DOHH2 (cell line): ENCODE measurements at regions not wholly inside any gene's neighbourhood (a gene's known extent, or its start where the extent isn't known, plus 50 kb on each side); places are given as distances from the start of the nearest gene placed in this dataset.

Source experiments
- H3F3A ChIP-seq: fragments of 200-600 bp; sonication (generic), shearing (Covaris generic); 2 replicates; pipeline ENCODE4 v1.6.0; 2016; ENCODE audit warnings: antibody characterized with exemption, mild to moderate bottlenecking; ENCODE audit not compliant: control insufficient read depth, insufficient read depth
- H3K27ac ChIP-seq: fragments of 200-600 bp; sonication (generic); 2 replicates; pipeline ENCODE4 v1.5.1; 2014; ENCODE audit warnings: low read depth, mild to moderate bottlenecking, low read length, moderate library complexity
- H3K27me3 ChIP-seq: fragments of 200-600 bp; sonication (generic); 2 replicates; pipeline ENCODE4 v1.6.1; 2014; ENCODE audit warnings: mild to moderate bottlenecking, low read length, mixed read lengths; ENCODE audit not compliant: control insufficient read depth
- H3K36me3 ChIP-seq: fragments of 200-600 bp; sonication (generic); 2 replicates; pipeline ENCODE4 v1.6.1; 2014; ENCODE audit warnings: mild to moderate bottlenecking, low read length, moderate library complexity, mixed read lengths; ENCODE audit not compliant: control insufficient read depth
- H3K4me1 ChIP-seq: fragments of 200-600 bp; sonication (generic); 2 replicates; pipeline ENCODE4 v1.6.1; 2014; ENCODE audit warnings: mild to moderate bottlenecking, low read length, mixed read lengths; ENCODE audit not compliant: control insufficient read depth
- H3K4me2 ChIP-seq: fragments of 200-600 bp; sonication (generic); 2 replicates; pipeline ENCODE4 v1.6.0; 2014; ENCODE audit warnings: mild to moderate bottlenecking, low read length, moderate library complexity
- H3K4me3 ChIP-seq: fragments of 200-600 bp; sonication (generic); 2 replicates; pipeline ENCODE4 v1.5.1; 2014; ENCODE audit warnings: mild to moderate bottlenecking, low read length, mixed read lengths
- H3K79me2 ChIP-seq: fragments of 200-600 bp; sonication (generic); 2 replicates; pipeline ENCODE4 v1.6.1; 2014; ENCODE audit warnings: mild to moderate bottlenecking, low read length, mixed read lengths; ENCODE audit not compliant: control insufficient read depth
- H3K9me2 ChIP-seq: fragments of 200-600 bp; sonication (generic); replicated peaks from 2 replicates; pipeline ENCODE4 v1.6.1; 2014; ENCODE audit warnings: mild to moderate bottlenecking, low read length, mixed read lengths; ENCODE audit not compliant: control insufficient read depth
- H3K9me3 ChIP-seq: fragments of 200-600 bp; sonication (generic); 2 replicates; pipeline ENCODE4 v1.6.1; 2014; ENCODE audit warnings: antibody characterized with exemption, low read length, mixed read lengths; ENCODE audit not compliant: control insufficient read depth, insufficient read depth
- H4K20me1 ChIP-seq: fragments of 200-600 bp; sonication (generic); 2 replicates; pipeline ENCODE4 v1.6.0; 2014; ENCODE audit warnings: low read depth, mild to moderate bottlenecking, antibody characterized with exemption, low read length, moderate library complexity; ENCODE audit not compliant: control insufficient read depth, insufficient read depth
- CTCF ChIP-seq: fragments of 200-600 bp; sonication (generic); IDR thresholded peaks from one replicate; pipeline ENCODE4 v1.5.1; 2014; ENCODE audit warnings: antibody characterized with exemption, mild to moderate bottlenecking, low read depth, low read length; ENCODE audit not compliant: poor library complexity, severe bottlenecking
- EZH2phosphoT487 ChIP-seq: fragments of 200-600 bp; sonication (generic); IDR thresholded peaks from 2 replicates; pipeline ENCODE4 v1.6.1; 2017; ENCODE audit warnings: borderline replicate concordance, mild to moderate bottlenecking, antibody characterized with exemption, low read length, moderate library complexity, mixed read lengths

DNA sequence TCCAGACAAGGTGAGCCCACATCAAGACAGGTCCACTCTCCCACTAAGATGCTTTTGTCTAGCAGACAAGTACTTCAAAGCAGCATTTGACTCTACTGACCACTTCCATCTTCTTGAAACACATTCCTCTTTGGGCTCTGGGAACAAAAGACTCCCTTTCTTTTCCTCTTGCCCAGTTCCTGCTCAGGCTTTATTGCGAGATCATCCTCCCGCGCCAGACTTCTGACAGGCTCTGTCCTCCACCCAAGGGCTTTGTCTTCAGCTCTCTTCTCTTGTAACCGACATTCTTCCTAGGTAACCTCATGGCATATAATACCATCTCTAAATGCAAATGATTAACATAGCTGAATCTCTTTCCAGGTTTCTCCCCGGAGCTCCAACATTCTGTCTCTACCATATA is 85.8 kb downstream of the NUDT12 start:
- no peaks in the 10 kb centered on the region for H3K9me3 ChIP-seq
- H3K27me3 ChIP-seq, result peaks cover 12% of the 10 kb centered on the region; the same call in 1 of the 2 replicates
- H3K9me2 ChIP-seq, result no peaks in the 10 kb centered on the region
- no peak overlapping the region for H3K4me2 ChIP-seq
- no peaks in the 10 kb centered on the region for H3K4me1 ChIP-seq
- H3F3A ChIP-seq, result no peaks in the 10 kb centered on the region
- no peaks in the 10 kb centered on the region for H3K79me2 ChIP-seq
- H3K27ac ChIP-seq, result no peak overlapping the region
- TF ChIP-seq EZH2phosphoT487 (no peak), CTCF (no peak)
- no peaks in the 10 kb centered on the region for H4K20me1 ChIP-seq
- H3K4me3 ChIP-seq, result no peak overlapping the region
- H3K36me3 ChIP-seq, result no peaks in the 10 kb centered on the region

DNA sequence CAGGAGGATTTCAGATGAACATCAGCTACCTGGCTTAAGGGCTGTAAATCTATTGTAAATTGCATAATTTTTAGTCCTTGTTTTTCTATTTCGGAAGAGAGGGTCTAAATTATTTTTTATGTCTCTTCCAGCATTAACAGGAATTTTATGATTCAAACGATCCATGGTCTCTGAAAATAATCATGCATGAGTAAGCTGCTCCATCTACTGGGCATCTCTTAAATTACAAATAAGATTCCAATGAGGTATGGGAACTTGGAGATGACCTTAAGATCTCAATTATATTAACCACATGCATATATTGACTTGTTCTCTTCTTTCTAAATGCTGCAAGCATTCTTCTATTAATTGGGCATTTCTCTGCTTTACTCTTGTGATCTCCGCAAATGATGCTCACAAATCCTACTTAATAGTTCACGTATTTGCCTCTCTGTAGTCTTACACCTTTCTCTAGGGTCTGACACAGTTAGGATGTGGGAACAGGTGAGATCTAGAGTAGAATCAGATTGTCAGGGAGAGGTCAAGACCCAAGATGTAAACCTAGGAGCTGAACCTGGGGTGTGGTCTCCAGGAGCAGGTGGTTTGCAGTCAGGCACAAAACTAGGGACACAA is 86.9 kb downstream of the NUDT12 start:
- no peak overlapping the region for H3K4me3 ChIP-seq
- H3F3A ChIP-seq, result no peaks in the 10 kb centered on the region
- peaks cover 12% of the 10 kb centered on the region; the same call in 1 of the 2 replicates for H3K27me3 ChIP-seq
- H3K79me2 ChIP-seq, result no peaks in the 10 kb centered on the region
- TF ChIP-seq CTCF (peak; percentile 60), EZH2phosphoT487 (no peak)
- no peak overlapping the region for H3K4me2 ChIP-seq
- no peaks in the 10 kb centered on the region for H4K20me1 ChIP-seq
- H3K9me2 ChIP-seq, result no peaks in the 10 kb centered on the region
- no peaks in the 10 kb centered on the region for H3K4me1 ChIP-seq
- H3K27ac ChIP-seq, result no peak overlapping the region
- no peaks in the 10 kb centered on the region for H3K9me3 ChIP-seq
- no peaks in the 10 kb centered on the region for H3K36me3 ChIP-seq

DNA sequence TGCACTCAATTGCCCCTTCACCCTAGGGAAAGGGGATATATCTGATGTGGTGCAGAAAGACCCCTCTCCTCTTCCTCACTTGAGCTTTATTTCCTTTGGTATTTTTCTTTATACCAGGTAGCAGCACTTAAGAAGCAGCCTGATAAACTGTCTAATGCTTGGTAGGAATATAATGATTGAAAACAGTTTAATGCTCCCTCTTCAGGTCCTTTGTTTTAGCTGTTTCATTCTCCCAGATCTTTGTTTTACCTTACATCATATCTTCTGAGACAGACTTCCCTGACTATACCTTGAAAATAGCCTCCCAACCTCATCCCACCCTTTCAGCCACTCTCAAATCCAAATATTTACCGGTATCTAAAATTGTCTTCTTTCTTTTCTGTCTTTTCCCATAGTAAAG is 87.9 kb downstream of the NUDT12 start:
- TF ChIP-seq CTCF (no peak), EZH2phosphoT487 (no peak)
- Histone ChIP-seq H3K27ac (no peak overlapping the region), H3K4me1 (no peaks in the 10 kb centered on the region), H3K9me2 (no peaks in the 10 kb centered on the region), H3K4me3 (no peak overlapping the region), H3F3A (no peaks in the 10 kb centered on the region), H3K27me3 (peaks cover 12% of the 10 kb centered on the region; the same call in 1 of the 2 replicates), H3K9me3 (no peaks in the 10 kb centered on the region), H3K4me2 (no peak overlapping the region), H3K36me3 (no peaks in the 10 kb centered on the region), H3K79me2 (no peaks in the 10 kb centered on the region), H4K20me1 (no peaks in the 10 kb centered on the region)
